Hematopoietic multipotent progenitor cell treated with erythropoietin and hydrocortisone succinate and interleukin-3 and kit ligand, for 17 days (in vitro differentiated cells): ENCODE measurements at regions not wholly inside any gene's neighbourhood (a gene's known extent, or its start where the extent isn't known, plus 50 kb on each side); places are given as distances from the start of the nearest gene placed in this dataset.
"Not testable (repeated sequence)": the region's sequence is repeated elsewhere in the genome, so short reads cannot be mapped to it uniquely, and the experiment has no call there.

ENCODE experiments used
- DNase-seq: peaks from one replicate; pipeline ENCODE4 v3.0.0-alpha.2; 2015; ENCODE audit warnings: low spot score

DNA sequence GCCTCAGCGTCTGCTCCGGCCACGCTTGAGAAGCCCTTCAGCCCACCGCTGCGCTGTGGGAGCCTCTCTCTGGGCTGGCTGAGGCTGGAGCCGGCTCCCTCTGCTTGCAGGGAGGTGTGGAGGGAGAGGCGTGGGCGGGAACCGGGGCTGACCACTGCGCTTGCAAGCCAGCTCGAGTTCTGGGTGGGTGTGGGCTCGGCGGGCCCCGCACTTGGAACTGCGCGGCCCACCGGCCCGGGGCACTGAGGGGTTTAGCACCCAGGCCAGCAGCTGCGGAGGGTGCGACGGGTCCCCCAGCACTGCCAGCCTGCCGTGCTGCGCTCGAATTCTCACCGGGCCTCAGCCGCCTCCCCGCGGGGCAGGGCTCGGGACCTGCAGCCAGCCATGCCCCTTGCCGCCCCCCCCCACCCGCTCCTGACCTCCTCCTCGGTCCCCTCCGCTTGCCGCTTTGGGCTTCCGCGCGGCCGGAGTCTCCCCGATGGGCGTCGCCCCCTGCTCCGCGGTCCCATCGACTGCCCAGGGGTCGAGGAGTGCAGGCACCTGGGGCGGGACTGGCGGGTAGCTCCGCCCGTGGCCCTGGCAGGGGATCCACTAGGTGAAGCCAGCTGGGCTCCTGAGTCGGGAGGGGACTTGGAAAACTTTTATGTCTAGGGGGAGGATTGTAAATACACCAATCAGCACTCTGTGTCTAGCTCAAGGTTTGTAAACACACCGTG lies 106.7 kb downstream of the RAP2B start:
- no peak for DNase-seq

DNA sequence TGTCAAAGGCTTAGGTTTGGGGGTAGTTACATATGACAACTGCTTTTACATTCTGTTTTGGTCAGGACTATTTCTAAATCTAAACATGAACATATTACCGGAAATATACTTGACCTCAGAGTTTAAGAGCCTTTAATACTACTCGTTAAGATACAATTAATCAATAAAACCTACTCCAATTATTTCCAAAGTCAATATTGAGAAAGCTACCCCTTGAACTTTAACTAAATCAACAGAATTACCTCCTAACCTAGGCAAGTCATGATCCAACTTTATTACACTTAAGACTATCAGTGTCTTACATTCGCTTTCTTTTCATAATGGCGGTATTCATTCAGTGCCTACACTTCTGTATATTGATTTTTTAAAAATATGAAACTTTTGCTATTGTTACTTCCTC lies 107.7 kb downstream of the RAP2B start:
- DNase-seq = no peak

DNA sequence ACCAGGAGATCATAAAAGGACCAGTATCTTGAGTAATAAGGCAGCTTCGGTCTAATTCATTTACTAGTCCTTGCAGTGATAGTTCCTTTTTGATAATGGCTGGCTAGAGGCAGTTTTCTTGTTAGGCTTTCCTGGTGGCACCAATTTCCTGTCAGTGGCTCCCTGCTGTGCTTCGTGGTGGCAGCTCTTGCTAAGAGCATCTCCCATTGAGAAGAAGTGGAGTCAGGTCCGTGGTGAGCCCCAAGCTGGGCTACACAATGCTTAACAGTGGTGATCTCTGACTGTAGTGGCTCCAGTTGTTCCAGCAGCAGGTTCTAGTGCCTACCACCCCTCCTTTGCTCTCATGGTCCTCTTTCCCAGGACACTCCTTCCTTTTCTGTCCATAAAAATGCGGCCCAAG lies 111.2 kb downstream of the RAP2B start:
- DNase-seq = no peak

DNA sequence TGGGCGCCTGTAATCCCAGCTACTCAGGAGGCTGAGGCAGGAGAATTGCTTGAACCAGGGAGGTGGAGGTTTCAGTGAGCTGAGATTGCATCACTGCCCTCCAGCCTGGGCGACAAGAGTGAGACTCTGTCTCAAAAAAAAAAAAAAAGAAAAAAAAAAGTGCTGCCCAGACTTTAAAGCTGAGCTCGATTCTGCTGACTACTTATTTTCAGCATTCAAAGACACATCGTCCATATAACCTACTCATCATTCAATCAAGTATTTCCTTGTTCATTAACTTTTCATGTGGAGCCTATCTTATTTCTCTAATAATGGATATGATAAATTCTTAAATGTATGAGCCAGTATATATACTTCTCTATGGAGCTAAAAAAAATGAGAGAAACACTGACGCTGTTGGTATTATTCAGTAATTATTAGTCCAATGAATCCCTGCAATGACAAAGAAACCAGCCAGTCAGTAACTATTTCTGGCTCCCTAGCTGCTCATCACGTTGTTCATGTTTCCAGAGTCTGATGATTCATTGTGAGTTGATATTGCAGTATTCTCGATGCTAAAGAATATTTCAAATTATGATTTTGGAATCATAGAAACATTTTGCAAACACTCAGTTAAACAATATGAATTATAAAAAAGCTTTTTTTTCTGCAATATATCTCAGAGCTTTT lies 111.9 kb downstream of the RAP2B start:
- no peak for DNase-seq

DNA sequence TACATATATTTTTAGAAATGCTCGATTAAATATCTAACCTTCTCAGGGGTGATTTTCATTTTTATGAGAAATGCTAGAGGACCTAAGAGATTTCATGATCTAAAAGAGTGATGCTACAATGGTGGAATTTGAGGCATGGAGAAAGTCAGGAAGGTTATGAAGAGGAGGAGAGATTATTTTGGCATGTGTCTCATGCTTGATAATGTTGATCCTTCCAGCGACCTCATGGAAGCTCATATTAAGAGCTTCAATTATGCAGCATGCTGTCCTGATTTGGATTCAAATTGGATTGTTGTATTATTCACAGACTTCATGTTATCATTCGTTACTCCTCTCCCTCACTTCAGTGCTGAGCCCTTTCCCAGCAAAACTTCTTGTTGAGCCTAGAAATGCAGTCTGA lies 112.5 kb downstream of the RAP2B start:
- DNase-seq = no peak

DNA sequence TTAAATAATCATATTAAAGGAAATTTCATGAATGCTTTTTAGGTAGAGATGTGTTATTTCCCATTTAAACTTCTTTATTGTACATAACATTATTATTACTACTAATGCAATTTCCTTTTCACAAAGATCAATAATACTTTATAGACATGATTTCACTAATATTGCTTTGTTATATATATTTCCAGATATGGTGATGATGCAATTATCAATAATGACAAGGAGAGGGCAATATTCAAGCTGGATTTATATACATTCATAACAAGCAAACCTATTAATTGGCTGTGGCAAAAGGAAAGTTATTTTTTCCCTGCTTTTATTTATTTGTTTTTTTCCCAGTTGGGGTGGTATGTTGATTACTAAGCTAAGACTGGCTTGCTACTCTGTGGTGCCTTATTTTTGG lies 113.5 kb downstream of the RAP2B start:
- no peak for DNase-seq

DNA sequence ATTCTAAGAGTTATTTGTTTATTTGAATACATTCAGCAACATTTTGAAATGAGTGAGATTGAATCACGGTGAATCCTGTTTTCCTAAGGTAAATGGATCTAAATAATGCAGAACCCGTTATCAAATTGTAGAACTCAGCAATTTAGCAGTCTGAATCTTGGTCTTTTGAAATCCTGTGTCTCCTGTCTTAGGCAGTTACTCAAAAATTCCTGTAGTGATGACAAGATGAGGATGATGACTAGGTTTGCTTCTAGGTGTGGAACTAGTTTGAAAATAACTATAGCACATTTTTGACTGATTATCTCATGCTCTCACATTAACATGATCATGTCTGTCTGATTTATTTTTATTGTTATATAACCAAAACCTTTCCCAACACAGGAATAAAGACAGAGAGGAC lies 115.0 kb downstream of the RAP2B start:
- DNase-seq = no peak

DNA sequence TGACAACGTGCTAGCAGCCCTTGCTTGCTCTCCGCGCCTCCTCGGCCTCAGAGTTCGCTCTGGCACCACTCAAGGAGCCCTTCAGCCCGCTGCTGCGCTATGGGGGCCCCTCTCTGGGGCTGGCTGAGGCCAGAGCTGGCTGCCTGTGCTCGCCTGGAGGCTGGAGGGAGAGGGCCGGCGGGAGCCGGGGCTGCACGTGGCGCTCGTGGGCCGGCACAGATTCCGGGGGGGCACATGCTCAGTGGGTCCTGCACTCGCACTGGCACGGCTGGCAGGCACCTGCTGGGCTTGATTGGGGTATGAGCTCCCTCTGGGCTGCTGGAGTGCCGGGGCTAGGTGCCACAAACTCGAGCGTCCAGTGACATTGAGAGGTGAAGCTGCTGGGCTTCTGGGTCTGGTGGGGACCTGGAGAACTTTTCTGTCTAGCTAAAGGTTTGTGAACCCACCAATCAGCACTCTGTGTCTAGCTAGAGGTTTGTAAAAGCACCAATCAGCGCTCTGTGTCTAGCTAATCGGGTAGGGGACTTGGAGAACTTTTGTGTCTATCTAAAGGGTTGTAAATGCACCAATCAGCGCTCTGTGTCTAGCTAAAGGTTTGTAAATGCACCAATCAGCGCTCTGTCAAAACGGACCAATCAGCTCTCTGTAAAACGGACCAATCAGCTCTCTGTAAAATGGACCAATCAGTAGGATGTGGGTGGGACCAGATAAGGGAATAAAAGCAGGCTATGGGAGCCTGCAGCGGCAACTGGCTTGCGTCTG lies 119.4 kb downstream of the RAP2B start:
- not testable (repeated sequence) for DNase-seq

DNA sequence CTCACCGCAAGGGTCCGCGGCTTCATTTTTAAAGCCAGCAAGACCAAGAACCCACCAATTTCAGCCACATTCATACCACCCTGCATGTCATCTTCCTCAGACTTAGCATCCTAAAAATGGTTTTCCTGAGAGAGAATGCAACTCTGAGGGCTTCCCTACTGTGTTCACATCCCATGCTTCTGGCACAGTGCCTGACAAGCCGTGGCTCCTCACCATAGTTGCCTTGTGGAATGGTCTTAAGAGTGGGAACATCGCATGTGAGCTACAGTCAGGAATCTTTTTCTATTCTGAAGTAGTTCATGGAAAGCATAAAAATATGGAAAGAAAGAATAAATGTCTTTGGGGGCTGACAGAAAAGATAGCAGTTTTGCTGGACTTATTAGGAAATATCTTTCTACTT lies 120.3 kb downstream of the RAP2B start:
- no peak for DNase-seq

DNA sequence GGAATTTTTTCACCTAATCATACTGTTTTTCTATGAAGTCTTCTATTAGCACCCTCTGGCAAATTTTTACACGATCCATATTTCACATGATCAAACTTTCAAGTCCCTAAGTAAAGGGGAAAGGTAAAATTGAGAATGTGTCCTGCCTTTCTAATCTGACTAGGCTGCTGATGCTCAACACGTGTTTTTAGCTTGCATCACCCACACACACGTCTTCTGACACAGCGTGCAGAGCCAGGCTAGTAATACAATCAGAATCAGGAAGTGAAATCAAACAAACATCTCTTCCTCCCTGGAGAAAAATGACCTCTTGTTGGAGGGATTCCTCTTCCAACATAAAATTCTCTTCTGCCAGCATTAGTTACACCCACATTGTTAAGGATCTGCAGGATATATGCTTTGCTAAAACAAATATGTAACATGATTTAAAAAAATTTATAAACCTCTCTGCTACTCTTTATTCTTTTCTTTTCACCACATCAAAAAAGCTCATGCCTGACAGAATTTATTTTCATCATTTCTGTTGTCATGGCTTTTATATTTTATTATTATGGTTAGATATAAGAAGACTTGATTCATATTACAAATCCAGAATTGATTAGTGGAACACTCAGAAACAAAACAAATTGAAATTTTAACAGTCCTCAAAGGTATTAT lies 122.4 kb downstream of the RAP2B start:
- DNase-seq = no peak

DNA sequence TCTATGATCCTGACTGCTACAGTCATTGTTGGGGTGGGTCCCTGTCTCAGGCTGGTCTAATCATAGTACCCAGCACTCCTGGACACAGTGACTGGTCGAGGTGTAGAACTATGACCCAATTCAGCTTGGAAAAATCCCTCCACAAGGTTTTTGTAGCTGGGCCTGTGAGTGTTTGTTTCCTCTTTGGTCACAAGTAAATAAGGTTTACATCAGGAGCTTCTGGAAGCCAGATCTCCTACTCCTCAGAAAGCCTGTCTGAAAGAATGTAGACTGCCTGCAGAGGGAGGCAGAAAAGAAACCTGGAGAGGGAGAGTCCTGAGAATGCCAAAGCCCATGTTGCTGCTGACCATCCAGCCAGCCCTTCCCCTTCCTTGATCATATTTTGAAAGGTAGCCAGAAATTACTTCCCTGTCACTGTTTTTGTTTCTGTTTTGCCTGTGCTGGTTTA lies 123.2 kb downstream of the RAP2B start:
- no peak for DNase-seq

DNA sequence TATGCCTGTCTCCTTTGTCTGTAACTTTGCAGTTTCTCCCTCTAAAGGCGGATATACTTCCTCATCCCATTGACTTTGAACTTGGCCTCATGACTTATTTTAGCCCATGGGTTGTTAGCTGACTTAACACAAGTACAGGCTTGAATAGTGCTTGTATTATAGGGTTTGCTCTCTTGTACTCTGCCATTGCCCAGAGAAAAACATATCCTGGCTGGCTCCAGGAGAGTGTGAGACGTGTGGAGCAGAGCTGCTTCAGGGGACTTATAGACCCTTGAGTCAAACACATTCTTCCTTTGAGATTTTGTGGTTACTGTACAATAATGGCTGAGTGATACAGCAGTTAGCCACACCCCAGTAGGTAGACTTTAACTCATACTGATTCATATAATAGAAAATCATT lies 124.0 kb downstream of the RAP2B start:
- no peak for DNase-seq

DNA sequence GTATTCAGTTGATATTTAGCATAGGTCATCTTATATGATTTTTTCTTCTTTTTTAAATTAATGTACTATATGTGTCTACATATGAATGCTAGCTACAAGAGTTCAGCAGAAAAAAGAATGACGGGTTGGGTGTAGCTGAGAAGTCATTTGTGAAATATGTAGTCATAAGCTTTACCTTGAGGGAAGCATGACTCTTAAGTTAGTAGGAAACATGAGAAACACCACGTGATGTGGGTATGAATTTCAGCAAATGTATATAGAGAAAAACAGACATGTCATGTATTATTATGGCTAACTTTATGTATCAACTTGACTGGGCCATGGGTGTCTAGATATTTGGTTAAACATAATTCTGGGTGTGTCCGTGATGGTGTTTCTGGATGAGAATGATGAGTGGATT lies 125.0 kb downstream of the RAP2B start:
- no peak for DNase-seq

DNA sequence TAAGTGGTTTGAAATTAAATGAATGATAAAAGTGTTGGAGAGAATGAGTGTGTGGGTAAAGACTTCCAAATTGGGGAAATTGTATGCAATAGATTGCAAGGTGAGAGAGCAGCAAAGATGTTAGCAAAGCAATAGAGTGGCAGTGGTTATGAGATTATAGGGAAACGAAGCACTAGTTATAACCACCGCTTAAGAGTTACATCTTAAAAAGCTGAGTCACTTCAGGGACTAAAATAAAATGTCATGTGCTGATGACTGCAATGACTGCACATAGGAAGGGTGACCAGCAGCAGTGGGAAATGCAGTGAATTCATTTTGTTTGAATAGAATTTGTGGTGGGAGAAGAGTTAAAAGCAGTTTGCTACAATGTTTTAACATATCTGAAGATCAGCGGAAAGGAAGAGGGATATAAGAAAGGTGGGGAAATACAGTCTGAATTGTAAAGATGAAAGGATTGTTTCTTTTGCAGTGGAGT lies 127.3 kb downstream of the RAP2B start:
- DNase-seq = peak; percentile 37

DNA sequence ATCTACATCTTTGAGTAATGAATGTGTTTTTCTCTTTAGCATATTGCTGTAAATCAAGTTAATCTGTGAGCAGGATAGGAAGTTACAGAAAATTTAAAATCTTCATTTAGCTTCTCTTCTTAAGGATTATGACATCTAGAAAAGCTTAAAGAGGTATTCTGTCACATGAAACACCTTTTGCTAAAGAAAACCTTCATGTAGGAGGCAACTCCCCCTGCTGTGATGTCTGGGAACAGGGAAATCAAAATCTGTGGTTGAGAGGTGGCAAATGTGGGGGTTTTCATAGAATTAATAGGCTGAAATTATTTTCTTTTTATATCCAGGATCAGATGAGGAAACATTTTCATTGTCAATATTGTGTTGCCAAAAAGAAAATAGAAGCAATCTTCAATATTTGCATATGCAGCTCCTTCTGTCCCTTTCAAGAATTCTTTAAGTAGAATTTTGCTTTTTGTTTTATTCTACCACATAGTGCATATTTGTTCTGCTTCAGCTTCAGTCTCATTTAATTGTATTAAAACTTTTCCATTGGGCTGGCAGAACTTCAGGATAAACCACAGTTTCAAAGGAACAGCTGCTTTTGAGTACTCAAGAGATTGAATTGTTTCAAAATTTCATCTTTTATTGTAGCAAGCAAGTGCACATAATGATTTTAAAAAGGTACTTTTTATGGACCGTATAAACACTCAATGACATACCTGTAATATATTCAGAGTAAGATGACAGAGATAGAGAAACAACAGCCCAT lies 128.4 kb downstream of the RAP2B start:
- no peak for DNase-seq

DNA sequence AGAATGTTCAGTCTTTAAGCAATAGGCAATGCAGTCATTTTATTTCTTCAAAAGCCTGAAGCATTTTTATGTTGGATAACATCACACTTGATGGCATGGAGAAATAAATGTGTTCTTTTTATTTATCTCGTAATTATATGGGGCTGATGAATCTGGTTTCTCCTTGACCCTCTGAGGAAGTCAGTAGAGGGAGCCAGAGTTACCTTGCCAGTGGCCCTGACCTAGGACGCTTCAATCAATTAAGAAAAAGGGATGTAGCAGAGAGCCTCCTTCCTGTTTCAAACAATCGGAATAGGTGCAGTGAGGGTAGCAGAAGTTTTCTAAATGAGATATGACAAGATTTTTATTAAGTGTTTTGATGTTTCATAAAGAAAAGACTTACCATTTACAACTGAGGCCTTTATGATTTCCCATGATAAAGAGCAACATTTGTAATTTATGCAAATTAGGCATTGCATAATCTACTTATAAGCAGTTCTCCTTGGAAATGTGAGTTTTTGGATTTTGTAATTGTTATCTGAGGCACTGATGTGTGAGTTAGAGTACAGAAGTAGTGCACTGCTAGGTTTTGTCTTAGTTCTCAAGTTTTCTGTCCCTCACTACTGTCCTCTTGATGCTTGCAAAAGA lies 129.1 kb downstream of the RAP2B start:
- DNase-seq = no peak

DNA sequence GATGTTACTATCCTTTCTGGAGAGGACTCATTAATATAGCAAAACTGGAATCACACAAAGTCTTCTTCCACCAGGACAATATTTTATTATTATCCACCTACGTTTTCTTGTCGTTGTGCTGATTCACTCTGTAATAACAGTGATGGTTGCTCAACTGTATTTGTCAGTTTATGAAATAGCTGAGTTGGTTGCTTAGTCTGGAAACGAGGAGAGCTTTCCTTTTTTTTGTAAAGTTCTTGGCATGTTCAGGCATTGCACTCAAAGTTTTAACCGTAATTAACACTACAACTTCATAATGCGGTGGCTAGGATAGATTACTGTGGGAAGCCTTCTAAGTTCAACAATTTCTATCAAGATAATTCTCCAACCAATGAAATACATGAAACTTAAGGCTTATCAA lies 131.2 kb downstream of the RAP2B start:
- DNase-seq = no peak

DNA sequence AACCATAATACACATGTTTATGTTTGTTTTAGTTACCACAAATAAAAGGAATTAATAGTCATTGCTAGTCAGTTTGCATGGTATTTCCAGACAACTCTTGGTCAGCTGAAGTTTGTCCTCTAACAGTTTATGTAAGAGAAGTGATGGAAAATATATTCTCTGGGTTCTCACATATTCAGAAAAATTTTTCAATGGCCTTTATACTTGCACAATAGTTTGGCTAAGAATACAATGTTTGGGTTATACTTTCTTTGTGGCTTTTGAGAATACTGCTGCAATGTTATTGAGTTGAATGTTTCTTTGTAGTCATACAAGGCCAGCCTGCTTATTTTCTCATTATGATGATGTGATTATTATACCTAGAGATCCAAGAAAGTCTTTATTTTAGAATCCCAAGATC lies 133.9 kb downstream of the RAP2B start:
- no peak for DNase-seq

DNA sequence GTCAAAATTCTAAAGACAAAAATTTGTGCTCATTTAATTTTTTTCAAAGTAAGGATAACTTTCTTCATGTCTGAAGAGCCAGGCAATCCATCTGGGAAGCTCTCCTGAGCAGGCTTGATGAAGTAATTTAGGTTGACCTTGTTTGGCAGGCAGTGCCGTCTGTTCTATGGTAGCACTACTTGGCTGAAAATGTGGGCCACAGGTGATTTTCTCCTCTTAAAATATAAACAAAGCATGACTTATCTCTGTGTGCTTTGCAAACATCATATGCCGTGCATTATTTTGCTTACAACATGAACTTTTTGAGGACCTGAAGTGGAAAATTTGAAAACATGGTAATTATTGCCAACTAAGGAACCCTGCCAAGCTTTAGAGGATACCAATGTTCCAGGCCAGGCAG lies 143.2 kb downstream of the RAP2B start:
- no peak for DNase-seq

DNA sequence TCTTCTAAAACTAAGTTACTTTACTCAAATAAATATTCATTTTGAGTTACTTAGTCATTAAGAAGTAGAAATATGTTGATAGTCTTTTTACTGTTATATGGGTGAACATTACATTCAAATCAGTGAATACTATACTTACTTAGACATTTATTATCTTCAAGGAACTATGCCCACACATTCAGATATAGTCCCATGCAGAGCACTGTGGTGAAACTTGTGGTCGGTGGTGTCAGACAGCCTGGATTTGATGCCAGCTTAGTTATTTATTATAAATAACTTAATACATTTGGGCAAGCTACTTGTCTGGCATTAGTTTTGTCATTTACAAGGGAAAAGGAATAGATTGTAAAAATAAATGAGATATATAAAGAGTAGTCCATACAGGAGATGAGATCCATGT lies 149.5 kb downstream of the RAP2B start:
- no peak for DNase-seq

DNA sequence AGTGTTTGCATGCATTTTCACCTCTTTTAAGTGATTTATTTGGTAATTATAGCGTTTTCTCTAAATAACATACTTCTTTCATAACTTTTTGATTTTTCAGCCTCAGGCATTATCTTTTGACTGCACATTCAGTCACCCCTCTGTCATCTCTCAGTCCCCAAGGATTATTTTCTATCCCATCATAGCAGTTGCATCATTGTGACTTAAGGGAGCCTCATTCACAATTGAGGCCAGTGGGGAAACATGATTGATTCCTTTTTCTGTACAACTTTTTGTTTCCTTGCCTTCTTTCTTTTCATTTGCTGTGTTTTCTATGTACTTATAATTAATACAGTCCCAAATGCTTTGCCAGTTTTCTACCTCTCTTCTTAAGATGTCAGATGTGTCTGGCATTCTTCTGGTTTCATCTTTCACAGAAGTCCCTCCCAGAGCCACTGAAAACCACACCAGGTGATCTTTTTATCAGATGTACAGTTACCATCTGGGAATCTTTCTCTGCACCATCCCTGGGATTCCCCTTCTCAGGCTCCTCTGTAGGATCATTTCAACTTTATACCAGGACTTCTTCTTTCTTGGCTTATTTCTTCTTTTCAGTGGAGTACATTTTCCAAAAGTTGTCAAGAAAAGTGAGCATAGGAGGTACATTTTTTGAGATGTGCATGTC lies 151.4 kb downstream of the RAP2B start:
- DNase-seq = no peak
